ENCODE measurements at regions not wholly inside any gene's neighbourhood (a gene's known extent, or its start where the extent isn't known, plus 50 kb on each side); places are given as distances from the start of the nearest gene placed in this dataset.
"Not testable (repeated sequence)": the region's sequence is repeated elsewhere in the genome, so short reads cannot be mapped to it uniquely, and the experiment has no call there.

GRCh38 chr17:30584810-30585209 lies 107.6 kb downstream of the GOSR1 start:
- Histone ChIP-seq H3K36me3 (no peaks in the 10 kb centered on the region), H3K4me1 (no peaks in the 10 kb centered on the region), H3K9me3 (no peaks in the 10 kb centered on the region), H3K27me3 (no peaks in the 10 kb centered on the region), H3K4me3 (no peak overlapping the region), H3K27ac (no peak overlapping the region)
- intact Hi-C loops (cut with DNase I): no loop called here
- TF ChIP-seq CTCF (IDR thresholded peaks at IDR 0.05): no peak
- DNase-seq (no peak), ATAC-seq (no peak)

- DNase-seq: no peak
- H3K27ac ChIP-seq: no peak overlapping the region
- H3K4me1 ChIP-seq: no peaks in the 10 kb centered on the region
- no peak overlapping the region for H3K4me3 ChIP-seq
- H3K27me3 ChIP-seq: no peaks in the 10 kb centered on the region
- no peaks in the 10 kb centered on the region for H3K9me3 ChIP-seq
- ATAC-seq: no peak
- no peak for TF ChIP-seq CTCF (IDR thresholded peaks at IDR 0.05)
- no peaks in the 10 kb centered on the region for H3K36me3 ChIP-seq
- intact Hi-C loops (cut with DNase I): no loop called here
Measured at GRCh38 chr17:30580916-30581315, 103.7 kb downstream of the GOSR1 start.

GRCh38 chr17:30579610-30580315 lies 102.6 kb downstream of the GOSR1 start:
- H3K36me3 ChIP-seq: no peaks in the 10 kb centered on the region
- H3K27ac ChIP-seq: no peak overlapping the region
- no peak for TF ChIP-seq CTCF (IDR thresholded peaks at IDR 0.05)
- DNase-seq (no peak), ATAC-seq (no peak)
- no peaks in the 10 kb centered on the region for H3K27me3 ChIP-seq
- H3K9me3 ChIP-seq: no peaks in the 10 kb centered on the region
- no peaks in the 10 kb centered on the region for H3K4me1 ChIP-seq
- intact Hi-C loops (cut with DNase I): no loop called here
- H3K4me3 ChIP-seq: no peak overlapping the region

- H3K27ac ChIP-seq; H3K36me3 ChIP-seq; DNase-seq; H3K9me3 ChIP-seq; ATAC-seq; H3K4me3 ChIP-seq; H3K4me1 ChIP-seq; intact Hi-C loops (cut with DNase I); H3K27me3 ChIP-seq: not testable (repeated sequence)
Measured at GRCh38 chr17:30578015-30578717, 101.0 kb downstream of the GOSR1 start.

Data from left lung (tissue), 4 donors.